ENCODE measurements at regions not wholly inside any gene's neighbourhood (a gene's known extent, or its start where the extent isn't known, plus 50 kb on each side); places are given as distances from the start of the nearest gene placed in this dataset.

- no peak overlapping the region for H2AK5ac ChIP-seq (ENCODE audit: low read depth, low read length)
- no peak overlapping the region for H4K91ac ChIP-seq (ENCODE audit: low read depth, low read length, poor library complexity)
Measured at GRCh38 chr9:90103771-90104170, 499.0 kb downstream of the GADD45G start.

GRCh38 chr9:90105773-90106172 is 501.0 kb downstream of the GADD45G start:
- Histone ChIP-seq H3K18ac (ENCODE audit: low read length) (no peak overlapping the region), H3K36me3 (replicated peaks in 1 of 2; ENCODE audit: control insufficient read depth in 2 of 2, insufficient read depth in 2 of 2, low read length in 2 of 2) (no peaks in the 10 kb centered on the region), H4K91ac (ENCODE audit: low read depth, low read length, poor library complexity) (no peak overlapping the region), H2BK120ac (ENCODE audit: low read depth, low read length) (no peak overlapping the region), H3K23ac (ENCODE audit: low read depth, low read length, poor library complexity) (no peak overlapping the region), H2AK5ac (ENCODE audit: low read depth, low read length) (no peak overlapping the region), H2AFZ (ENCODE audit: low read length) (no peak overlapping the region), H3K4me1 (ENCODE audit: control insufficient read depth in 2 of 2, insufficient read depth in 1 of 2, low read depth in 1 of 2, low read length in 2 of 2) (no peaks in the 10 kb centered on the region), H3K14ac (ENCODE audit: low read length) (no peak overlapping the region), H3K79me1 (ENCODE audit: low read depth, low read length) (no peaks in the 10 kb centered on the region), H2BK12ac (ENCODE audit: low read length) (no peak overlapping the region), H3K9me3 (replicated peaks in 1 of 2; ENCODE audit: control insufficient read depth in 2 of 2, insufficient read depth in 1 of 2, low read depth in 1 of 2, low read length in 2 of 2) (no peaks in the 10 kb centered on the region), H4K8ac (ENCODE audit: low read depth, low read length) (no peak overlapping the region), H3K9ac (ENCODE audit: low read depth, low read length, poor library complexity) (no peak overlapping the region), H3K4ac (ENCODE audit: low read length) (no peak overlapping the region), H2BK15ac (ENCODE audit: low read length) (no peak overlapping the region), H2BK5ac (ENCODE audit: low read length) (no peak overlapping the region), H3K4me2 (ENCODE audit: insufficient read depth, low read length, poor library complexity, severe bottlenecking) (no peak overlapping the region), H3K4me3 (ENCODE audit: low read length in 2 of 2) (no peak overlapping the region), H3K27me3 (ENCODE audit: control insufficient read depth in 3 of 3, insufficient read depth in 3 of 3, low read depth in 1 of 3, low read length in 3 of 3) (no peaks in the 10 kb centered on the region), H3K27ac (replicated peaks; ENCODE audit: low read length) (no peak overlapping the region)
- DNase-seq (ENCODE audit: low spot score): no peak
- WGBS, 2 donors (ENCODE audit: extremely low coverage in 2 of 2, insufficient read length in 2 of 2, insufficient replicate concordance in 1 of 2): no CpG with 5 or more reads among the region's 1 CpG

More at GRCh38 chr9:90103771-90104170, 499.0 kb downstream of the GADD45G start:
- H3K4ac ChIP-seq (ENCODE audit: low read length): no peak overlapping the region
- peaks cover 0 to 2% of the 10 kb centered on the region in 2 donors for H3K9me3 ChIP-seq (replicated peaks in 1 of 2; ENCODE audit: control insufficient read depth in 2 of 2, insufficient read depth in 1 of 2, low read depth in 1 of 2, low read length in 2 of 2)
- no peaks in the 10 kb centered on the region for H3K36me3 ChIP-seq (replicated peaks in 1 of 2; ENCODE audit: control insufficient read depth in 2 of 2, insufficient read depth in 2 of 2, low read length in 2 of 2)
- H3K4me1 ChIP-seq (ENCODE audit: control insufficient read depth in 2 of 2, insufficient read depth in 1 of 2, low read depth in 1 of 2, low read length in 2 of 2): no peaks in the 10 kb centered on the region
- no peak overlapping the region for H3K23ac ChIP-seq (ENCODE audit: low read depth, low read length, poor library complexity)
- no peak overlapping the region for H2BK5ac ChIP-seq (ENCODE audit: low read length)
- no peak overlapping the region for H2BK120ac ChIP-seq (ENCODE audit: low read depth, low read length)
- H2BK15ac ChIP-seq (ENCODE audit: low read length): no peak overlapping the region
- no peak overlapping the region for H3K14ac ChIP-seq (ENCODE audit: low read length)
- H3K9ac ChIP-seq (ENCODE audit: low read depth, low read length, poor library complexity): no peak overlapping the region
- no peak overlapping the region for H3K27ac ChIP-seq (replicated peaks; ENCODE audit: low read length)
- no peak overlapping the region for H2BK12ac ChIP-seq (ENCODE audit: low read length)
- H3K4me2 ChIP-seq (ENCODE audit: insufficient read depth, low read length, poor library complexity, severe bottlenecking): no peak overlapping the region
- no peak overlapping the region for H4K8ac ChIP-seq (ENCODE audit: low read depth, low read length)
- H3K4me3 ChIP-seq (ENCODE audit: low read length in 2 of 2): no peak overlapping the region
- no peaks in the 10 kb centered on the region for H3K79me1 ChIP-seq (ENCODE audit: low read depth, low read length)
- no peak overlapping the region for H3K18ac ChIP-seq (ENCODE audit: low read length)
- no peak for DNase-seq (ENCODE audit: low spot score)
- H3K27me3 ChIP-seq (ENCODE audit: control insufficient read depth in 3 of 3, insufficient read depth in 3 of 3, low read depth in 1 of 3, low read length in 3 of 3): peaks cover 0 to 2% (median 0%) of the 10 kb centered on the region in 3 experiments
- H2AFZ ChIP-seq (ENCODE audit: low read length): no peak overlapping the region

- Histone ChIP-seq H2BK5ac (ENCODE audit: low read length) (no peak overlapping the region), H2BK15ac (ENCODE audit: low read length) (no peak overlapping the region), H3K23ac (ENCODE audit: low read depth, low read length, poor library complexity) (no peak overlapping the region), H4K8ac (ENCODE audit: low read depth, low read length) (no peak overlapping the region), H3K27me3 (ENCODE audit: control insufficient read depth in 3 of 3, insufficient read depth in 3 of 3, low read depth in 1 of 3, low read length in 3 of 3) (no peaks in the 10 kb centered on the region), H2BK120ac (ENCODE audit: low read depth, low read length) (no peak overlapping the region), H3K18ac (ENCODE audit: low read length) (no peak overlapping the region), H2BK12ac (ENCODE audit: low read length) (no peak overlapping the region), H3K9me3 (replicated peaks in 1 of 2; ENCODE audit: control insufficient read depth in 2 of 2, insufficient read depth in 1 of 2, low read depth in 1 of 2, low read length in 2 of 2) (no peaks in the 10 kb centered on the region), H3K4me1 (ENCODE audit: control insufficient read depth in 2 of 2, insufficient read depth in 1 of 2, low read depth in 1 of 2, low read length in 2 of 2) (no peaks in the 10 kb centered on the region), H3K4ac (ENCODE audit: low read length) (no peak overlapping the region), H3K9ac (ENCODE audit: low read depth, low read length, poor library complexity) (no peak overlapping the region), H3K14ac (ENCODE audit: low read length) (no peak overlapping the region), H3K36me3 (replicated peaks in 1 of 2; ENCODE audit: control insufficient read depth in 2 of 2, insufficient read depth in 2 of 2, low read length in 2 of 2) (no peaks in the 10 kb centered on the region), H4K91ac (ENCODE audit: low read depth, low read length, poor library complexity) (no peak overlapping the region), H3K4me3 (ENCODE audit: low read length in 2 of 2) (no peak overlapping the region), H3K27ac (replicated peaks; ENCODE audit: low read length) (no peak overlapping the region), H3K79me1 (ENCODE audit: low read depth, low read length) (no peaks in the 10 kb centered on the region), H3K4me2 (ENCODE audit: insufficient read depth, low read length, poor library complexity, severe bottlenecking) (no peak overlapping the region), H2AK5ac (ENCODE audit: low read depth, low read length) (no peak overlapping the region), H2AFZ (ENCODE audit: low read length) (no peak overlapping the region)
- DNase-seq (ENCODE audit: low spot score): no peak
- WGBS, 2 donors (ENCODE audit: extremely low coverage in 2 of 2, insufficient read length in 2 of 2, insufficient replicate concordance in 1 of 2): no CpG with 5 or more reads among the region's 4 CpGs
Measured at GRCh38 chr9:90107040-90107725, 502.4 kb downstream of the GADD45G start.

- Histone ChIP-seq H3K14ac (ENCODE audit: low read length) (no peak overlapping the region), H2AFZ (ENCODE audit: low read length) (no peak overlapping the region), H3K23ac (ENCODE audit: low read depth, low read length, poor library complexity) (no peak overlapping the region), H3K9me3 (replicated peaks in 1 of 2; ENCODE audit: control insufficient read depth in 2 of 2, insufficient read depth in 1 of 2, low read depth in 1 of 2, low read length in 2 of 2) (no peaks in the 10 kb centered on the region), H3K4me3 (ENCODE audit: low read length in 2 of 2) (no peak overlapping the region), H2BK120ac (ENCODE audit: low read depth, low read length) (no peak overlapping the region), H2BK5ac (ENCODE audit: low read length) (no peak overlapping the region), H3K36me3 (replicated peaks in 1 of 2; ENCODE audit: control insufficient read depth in 2 of 2, insufficient read depth in 2 of 2, low read length in 2 of 2) (no peaks in the 10 kb centered on the region), H3K4me2 (ENCODE audit: insufficient read depth, low read length, poor library complexity, severe bottlenecking) (no peak overlapping the region), H3K4me1 (ENCODE audit: control insufficient read depth in 2 of 2, insufficient read depth in 1 of 2, low read depth in 1 of 2, low read length in 2 of 2) (no peaks in the 10 kb centered on the region), H3K4ac (ENCODE audit: low read length) (no peak overlapping the region), H3K27me3 (ENCODE audit: control insufficient read depth in 3 of 3, insufficient read depth in 3 of 3, low read depth in 1 of 3, low read length in 3 of 3) (no peaks in the 10 kb centered on the region), H2BK12ac (ENCODE audit: low read length) (no peak overlapping the region), H4K8ac (ENCODE audit: low read depth, low read length) (no peak overlapping the region), H3K9ac (ENCODE audit: low read depth, low read length, poor library complexity) (no peak overlapping the region), H4K91ac (ENCODE audit: low read depth, low read length, poor library complexity) (no peak overlapping the region), H2AK5ac (ENCODE audit: low read depth, low read length) (no peak overlapping the region), H3K27ac (replicated peaks; ENCODE audit: low read length) (no peak overlapping the region), H3K79me1 (ENCODE audit: low read depth, low read length) (no peaks in the 10 kb centered on the region), H2BK15ac (ENCODE audit: low read length) (no peak overlapping the region), H3K18ac (ENCODE audit: low read length) (no peak overlapping the region)
- DNase-seq (ENCODE audit: low spot score): no peak
- WGBS, 2 donors (ENCODE audit: extremely low coverage in 2 of 2, insufficient read length in 2 of 2, insufficient replicate concordance in 1 of 2): no CpG with 5 or more reads among the region's 7 CpGs
Measured at GRCh38 chr9:90107726-90108655, 503.2 kb downstream of the GADD45G start.

All from neuronal stem cell (in vitro differentiated cells).